Central memory CD4-positive, alpha-beta T cell (primary cell): ENCODE measurements at regions not wholly inside any gene's neighbourhood (a gene's known extent, or its start where the extent isn't known, plus 50 kb on each side); places are given as distances from the start of the nearest gene placed in this dataset.

Experiments
- DNase-seq: peaks from one replicate; pipeline ENCODE4 v3.0.0; 2022

DNA sequence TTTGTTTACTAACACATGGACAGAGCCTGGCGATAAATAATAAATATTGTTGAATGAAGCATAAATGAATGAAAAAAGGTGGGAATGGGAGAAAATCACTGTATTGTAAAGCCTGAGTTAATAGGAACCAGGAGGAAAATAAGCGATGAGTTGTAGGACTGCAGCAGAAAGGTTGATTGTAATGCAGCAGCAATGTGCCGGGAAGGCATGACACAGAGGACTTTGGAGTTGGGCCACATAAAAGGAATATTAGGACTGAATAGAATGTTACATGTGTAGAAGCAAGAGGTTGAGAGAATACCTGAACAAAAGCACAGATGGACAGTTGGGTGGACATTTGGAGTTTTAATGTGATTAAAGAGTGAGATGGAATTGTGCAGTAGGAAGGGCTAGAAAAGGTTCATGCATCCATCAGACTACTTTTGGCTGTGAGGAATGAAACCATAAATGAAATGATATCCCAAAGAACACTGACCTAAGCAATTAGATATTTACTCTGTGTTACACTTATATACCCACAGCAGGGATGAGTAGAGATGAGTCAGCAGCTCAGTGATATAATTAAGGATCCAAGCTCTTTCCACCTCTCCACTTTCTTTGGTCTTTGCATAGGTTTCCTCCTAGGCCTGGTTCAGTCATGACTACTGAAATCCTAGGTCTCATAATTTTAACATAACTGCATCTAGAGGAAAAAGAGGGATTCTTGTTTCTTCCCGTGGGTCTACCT, 55.4 kb downstream of the CCER1 start:
- no peak for DNase-seq

DNA sequence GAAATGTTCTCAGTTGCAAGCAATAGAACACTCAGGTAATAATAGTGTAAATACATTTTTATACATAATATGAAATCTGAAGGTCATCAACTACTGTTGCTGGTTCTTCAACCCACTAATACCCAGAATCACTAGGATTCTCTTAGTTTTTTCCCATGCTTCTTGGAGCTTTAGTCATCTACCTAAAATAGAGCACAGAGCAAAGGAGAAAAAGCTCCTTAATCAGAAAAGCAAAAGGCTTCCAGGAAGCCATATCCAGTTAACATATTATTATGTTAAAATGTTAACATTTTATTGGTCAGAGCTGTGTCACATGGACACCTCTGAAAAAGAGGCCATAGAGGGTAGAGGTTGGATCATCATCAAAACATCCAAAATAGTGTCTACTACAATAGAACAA, 57.0 kb downstream of the CCER1 start:
- DNase-seq, result no peak

DNA sequence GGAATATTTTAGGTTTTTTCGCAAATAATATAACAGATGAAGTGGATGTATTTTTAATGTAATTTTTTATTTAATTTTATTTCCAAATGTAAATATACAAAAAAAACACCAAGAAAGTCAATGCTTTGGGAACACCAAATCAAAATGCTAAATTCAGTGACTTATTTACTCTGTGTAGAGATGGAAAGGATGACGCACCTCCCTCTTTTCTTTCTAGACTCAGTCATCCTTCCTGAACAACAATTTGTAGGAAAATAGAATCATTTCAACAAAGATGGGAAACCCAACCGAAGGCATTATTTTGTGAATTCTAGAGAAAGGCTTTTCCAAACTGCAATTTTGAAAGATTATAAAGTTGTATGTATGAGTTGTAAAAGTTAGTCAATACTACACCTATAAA, 57.7 kb downstream of the CCER1 start:
- no peak for DNase-seq

DNA sequence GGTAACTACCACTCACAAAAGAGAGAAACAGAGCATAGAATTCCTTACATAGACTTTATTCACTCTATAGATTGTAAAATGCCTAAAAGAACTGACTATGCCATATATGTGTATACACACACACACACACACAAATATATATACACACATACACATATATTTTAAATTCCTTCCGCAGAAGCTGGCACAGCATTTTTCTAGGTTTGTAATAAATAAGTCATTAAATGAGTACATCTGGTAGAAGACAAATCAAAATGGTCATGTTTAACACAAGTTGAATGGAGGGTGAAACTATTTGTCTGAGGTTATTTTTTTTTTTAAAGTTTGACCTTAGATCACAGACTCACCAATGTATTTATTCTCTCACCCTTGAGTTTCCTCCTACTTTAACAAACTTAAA, 58.2 kb downstream of the CCER1 start:
- DNase-seq, result no peak

DNA sequence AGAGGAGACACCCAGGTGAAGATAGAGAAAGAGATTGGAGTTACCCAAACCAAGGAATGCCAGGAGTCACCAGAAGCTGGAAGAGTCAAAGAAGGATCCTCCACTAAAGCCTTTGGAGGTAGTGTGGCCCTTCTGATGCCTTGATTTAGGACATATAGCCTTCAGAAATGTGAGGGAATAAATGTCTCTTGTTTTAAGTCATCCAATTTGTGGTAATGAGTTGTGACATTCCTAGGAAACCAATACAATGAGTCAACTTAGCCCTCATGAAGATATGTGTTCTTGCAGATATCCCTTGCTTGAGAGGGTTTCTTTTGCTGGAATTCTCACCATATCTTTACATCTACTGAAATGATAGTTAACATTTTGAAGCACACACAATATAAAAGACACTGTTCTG, 58.8 kb downstream of the CCER1 start:
- no peak for DNase-seq

DNA sequence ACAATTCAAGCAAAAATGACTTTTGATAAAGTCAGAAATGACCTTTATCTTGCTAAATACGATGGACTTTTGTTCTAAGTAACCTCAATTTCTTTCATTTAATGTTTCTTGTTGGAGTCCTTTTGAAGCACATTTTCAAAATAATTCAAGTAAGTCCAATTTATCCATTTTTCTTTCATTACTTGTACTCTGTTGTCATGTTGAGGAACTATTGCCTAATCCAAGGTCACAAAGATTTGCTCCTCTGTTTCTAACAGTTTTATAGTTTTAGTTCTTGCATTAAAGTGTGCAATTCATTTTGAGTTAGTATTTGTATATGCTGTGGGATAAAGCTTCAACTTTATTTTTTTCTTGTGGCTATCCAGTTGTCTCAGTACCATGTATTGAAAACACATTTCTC, 66.7 kb downstream of the CCER1 start:
- DNase-seq, result no peak

DNA sequence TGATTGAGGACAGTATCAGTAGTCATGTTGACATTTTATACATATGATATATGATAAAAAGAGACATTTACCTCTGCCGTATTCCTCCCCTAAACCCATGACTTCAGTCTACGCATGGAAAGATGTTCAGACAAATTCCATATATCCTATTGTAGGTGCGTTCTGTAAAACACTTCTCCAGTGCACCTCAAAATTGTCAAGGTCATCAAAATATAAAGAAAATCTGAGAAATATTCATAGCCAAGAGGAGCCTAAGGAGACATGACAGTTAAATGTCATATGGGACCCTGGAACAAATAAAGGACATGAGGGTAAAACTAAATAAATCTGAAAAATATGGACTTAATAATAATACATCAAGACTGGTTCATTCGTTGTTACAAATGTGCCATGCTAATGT, 71.5 kb downstream of the CCER1 start:
- no peak for DNase-seq

DNA sequence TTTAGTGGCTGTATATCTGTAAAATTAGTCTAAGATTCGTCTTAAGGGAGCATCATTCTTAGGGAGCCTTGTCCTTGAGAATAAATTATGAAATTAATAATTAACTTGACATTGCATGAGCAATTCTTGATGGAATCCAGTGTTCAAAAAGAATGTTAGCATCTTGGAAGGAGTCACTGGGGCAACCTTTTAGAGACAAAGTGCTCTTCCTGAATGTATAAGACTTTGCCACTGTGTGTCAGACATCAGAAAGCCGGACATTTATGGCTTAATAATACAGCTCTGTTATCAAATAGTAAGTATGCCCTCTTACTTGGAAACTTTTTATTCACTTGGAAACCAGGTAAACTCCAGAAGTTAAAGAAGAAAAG, 83.3 kb downstream of the CCER1 start:
- DNase-seq, result no peak

DNA sequence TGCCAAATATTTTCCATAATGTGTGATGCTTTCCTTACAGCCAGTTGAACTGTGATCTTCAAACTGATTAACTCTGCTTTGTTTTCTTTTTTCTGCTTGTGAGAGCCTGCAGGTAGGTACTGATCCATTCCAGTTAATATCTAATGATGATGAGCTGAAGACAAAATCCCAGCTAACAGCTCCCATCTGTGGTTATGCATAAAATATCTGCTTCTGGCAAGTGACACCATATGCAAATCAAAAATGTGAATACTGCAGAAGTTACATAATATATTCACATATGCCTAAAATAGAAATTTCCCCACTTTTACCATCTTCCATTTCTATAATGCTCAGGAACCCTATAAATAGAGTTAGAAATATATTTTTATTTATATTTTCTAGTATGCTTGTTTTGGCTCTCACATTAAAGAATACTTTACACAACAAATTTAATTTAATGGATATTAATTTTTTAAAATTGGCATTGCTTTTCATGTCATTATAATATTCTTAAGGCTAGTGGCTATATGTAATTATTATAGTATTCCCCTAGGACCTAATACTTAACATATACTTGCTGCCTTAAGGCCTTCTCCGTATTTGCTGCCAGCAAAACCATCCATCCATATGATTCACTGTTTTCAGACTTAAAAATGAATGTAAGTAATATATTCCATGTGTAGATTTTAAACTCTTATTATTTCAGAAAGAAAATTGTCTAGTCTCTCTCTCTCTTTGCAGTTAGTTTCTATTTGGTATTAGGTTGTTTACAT, 83.8 kb downstream of the CCER1 start:
- DNase-seq, result no peak

DNA sequence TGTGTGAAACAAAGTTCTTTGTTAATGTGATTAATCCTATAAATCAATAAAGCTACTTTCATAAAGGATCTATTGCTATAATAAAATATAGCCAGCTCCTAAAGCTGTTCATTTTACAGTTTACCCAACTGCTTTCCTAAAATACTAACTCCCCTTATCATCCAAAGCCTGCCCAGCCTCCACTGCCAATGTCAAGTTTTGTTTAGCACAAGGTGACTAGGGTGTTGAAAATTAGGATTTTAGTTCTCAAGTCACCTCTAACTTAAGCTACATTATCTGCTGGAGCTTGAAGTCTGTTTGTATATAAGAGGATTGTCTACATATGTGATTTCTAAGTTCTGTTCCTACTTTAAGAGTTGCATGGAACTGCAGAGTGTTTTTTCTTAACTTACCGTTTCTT, 86.3 kb downstream of the CCER1 start:
- DNase-seq, result no peak

DNA sequence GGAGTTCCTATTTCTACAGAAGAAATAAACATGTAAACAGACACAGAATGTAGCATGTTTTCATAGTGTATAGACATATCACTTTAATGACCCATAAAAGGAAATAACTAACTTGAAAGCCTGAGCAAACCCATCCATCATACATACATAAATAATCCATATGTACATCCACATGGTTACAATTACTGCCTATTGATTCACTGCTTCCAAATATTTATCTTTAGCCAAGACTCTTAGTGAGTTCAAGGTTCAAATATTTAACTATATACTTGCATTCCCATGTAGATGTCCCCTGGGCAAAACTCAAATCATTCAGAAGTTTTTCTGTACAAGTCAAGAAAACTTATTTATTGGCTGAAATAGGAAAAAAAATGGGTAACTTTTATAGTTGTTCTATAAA, 95.4 kb downstream of the CCER1 start:
- DNase-seq, result no peak

DNA sequence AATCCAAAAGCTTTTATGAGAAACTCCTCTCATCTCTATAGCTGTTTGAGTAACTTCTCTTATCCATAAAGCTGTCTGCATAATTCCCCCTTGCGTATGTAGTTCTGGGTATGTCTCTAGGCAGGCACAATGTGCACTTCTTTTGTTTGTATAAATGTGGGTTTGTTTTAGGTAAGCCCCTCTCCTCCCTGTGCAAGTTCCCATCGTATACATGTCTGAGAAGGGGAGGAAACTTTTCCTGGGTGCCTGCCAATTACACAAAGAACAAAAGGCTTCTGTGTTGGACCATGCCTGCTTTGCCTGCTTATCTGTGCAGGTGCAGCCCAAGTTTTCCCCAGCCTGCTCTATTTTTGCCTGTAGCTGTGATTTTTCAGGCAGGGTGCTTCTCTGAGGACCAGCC, 96.7 kb downstream of the CCER1 start:
- DNase-seq, result no peak

DNA sequence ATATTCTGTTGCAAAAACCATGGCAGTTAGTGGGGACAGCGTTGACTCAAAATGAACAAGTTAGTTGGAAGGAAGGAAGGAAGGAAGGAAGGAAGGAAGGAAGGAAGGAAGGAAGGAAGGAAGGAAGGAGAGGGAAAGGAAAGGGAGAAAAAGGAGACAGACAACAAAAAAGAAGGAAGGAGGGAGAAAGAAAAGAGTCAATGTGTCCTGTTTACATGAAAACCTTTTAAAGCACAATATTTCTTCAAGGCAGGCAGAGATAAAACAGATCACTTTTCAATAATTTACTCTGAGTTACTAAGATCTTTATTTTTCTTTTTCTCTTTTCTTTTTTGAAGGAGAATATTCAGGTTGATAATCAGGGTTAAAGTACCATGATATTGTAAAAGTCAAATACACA, 99.4 kb downstream of the CCER1 start:
- DNase-seq, result no peak

DNA sequence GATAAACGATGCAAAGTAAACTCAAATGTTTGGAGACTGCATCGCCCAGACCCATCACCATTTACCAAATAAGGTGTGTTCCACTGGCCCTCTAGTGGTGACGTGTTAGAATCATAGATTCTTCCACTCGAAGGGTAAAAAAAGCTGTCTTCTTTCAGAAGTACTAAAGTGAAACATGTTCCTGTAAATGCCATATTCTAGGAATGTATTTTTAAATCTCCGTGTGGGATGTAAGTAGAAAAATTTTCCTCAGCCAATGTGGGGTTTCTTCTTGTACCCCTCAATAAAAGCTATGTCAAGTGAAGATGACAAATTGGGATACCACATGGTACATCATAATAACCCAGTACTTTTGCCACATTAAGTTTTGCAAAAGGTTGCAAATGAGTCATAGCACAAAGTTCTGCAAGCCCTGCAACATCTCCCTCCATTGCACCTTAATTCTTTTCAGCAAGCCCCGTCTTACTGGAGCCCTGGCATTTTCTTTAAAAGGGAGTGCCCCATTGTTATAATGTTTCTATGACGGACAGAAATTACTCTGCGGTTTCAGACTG, 100.8 kb downstream of the CCER1 start:
- no peak for DNase-seq

DNA sequence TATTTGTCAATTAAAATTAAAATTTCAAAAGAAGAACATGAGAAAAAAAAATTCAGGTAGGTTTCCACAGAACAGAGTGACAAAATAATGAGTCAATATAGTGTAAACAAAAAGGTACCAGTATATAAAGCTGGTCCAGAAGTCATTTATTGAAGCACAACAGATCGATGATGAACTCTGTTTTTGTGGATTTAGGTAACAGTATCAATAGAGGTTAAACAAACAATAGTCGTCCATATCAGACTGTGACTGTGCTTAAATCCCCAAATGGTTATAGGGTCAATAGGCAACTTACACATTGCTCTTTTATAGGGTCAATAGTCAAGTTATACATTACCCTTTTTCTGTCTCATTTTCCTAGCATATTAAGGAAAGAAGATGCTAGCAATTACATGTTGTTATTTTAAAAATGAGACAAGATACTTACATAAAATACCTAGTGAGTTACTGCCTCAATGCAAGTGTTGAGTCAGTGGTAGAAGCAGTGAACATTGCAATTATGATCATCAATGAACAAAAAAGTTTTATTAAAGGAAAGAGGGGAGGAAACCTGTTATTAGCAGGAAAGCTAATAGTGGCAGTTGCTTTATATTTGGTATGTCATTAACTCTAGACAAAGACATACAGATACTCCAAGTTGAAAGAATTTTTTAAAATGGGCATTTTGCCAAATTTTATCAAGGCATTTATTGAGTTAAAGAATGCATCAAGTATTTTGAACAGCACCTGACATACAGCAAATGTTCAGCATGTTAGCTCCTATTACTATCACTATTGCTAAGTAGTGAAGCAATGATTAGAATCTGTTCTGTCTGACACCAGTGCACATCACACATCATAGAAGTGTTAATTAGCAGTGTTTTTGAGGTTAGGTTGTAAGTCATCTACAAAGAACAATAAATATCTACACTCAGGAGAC, 102.9 kb downstream of the CCER1 start:
- DNase-seq, result no peak

DNA sequence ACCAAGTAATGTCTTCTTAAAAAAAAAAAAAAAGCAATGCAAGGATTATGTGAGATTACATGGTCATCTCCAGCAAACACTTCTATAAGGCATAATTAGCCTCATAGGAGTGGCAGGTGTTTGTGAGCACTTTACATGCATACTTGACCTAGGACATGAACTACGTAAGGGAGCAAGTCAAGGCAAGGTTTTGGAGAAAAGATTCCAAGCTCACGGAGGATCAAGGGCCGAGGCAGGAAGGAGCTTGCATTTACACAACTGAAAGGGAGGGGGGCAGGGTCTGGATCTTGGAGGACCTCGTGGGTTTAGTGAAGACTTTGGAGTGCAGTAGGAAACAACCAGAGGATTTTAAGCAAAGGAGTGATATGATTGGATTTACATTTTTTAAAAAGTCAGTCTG, 112.5 kb downstream of the CCER1 start:
- no peak for DNase-seq

DNA sequence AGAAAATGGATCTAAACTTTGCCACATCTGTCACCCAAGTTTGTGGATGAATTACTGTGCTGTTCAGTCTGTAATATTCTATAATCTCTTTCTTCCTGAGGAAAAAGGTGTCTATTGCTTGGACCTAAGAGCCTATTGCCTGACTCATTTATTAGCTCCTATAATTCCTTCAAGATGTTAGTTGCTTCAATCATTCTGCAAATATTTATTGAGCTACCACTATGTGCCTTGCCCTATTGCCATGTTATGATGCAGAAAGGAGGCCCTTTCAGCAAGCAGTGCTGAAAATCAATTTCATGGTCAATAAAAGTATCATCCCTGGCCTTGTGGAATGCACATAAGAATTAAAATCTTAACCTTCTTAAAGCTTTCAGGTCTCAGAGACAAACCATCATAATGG, 113.6 kb downstream of the CCER1 start:
- DNase-seq, result no peak

DNA sequence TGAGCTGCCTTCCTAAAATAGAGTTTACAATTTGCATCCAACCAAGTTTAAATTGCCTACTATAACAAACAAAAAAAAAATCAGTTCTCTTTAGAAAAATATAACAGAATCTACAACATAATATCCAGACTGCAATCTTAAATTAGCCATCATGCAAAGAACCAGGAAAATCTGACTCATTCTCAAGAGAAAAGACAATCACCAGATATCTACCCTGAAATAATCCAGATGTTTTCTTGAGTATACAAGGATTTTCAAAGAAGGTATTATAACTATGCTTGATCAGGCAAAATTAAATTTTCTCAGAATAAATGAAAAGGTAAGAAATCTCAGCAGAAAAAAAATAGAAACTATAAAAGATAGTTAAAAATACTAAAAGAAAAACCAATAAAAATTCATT, 115.6 kb downstream of the CCER1 start:
- no peak for DNase-seq

DNA sequence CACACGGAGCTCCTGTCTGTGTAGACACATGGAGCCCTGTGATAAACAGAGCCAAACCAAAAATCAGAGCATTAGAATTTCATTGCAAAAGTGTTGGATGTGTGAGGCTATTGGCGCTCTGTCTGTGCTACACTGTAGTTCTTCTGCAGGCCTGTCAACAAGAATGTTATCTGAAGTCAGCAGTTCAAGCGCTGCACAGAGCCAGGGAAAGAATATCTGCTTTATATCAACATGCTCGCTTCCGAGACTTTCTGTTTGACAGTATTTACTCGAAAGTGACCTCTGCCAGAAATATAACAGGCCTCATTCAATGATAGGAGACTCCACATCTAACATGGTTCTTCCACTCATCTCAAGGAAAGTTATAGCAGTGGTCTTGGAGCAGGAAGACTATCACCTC, 118.3 kb downstream of the CCER1 start:
- no peak for DNase-seq

DNA sequence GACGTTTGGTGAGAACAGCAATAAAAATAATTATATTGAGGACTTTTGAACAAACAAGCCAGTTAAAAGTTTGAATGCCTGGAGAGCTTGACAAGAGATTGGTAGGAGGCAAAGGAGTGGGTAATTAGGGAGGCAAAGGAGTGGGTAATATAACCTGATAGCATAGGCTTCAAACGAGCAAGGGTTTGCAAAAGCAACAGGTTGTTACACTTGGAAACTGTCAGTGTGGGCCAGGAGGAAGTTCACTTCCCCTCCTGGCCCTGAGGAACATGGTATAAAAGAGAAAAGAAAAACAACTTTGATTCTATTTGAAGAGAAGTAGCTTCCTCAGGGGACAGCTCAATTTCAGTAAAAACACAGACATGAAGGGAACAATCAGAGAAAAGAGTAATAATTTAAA, 121.7 kb downstream of the CCER1 start:
- no peak for DNase-seq

DNA sequence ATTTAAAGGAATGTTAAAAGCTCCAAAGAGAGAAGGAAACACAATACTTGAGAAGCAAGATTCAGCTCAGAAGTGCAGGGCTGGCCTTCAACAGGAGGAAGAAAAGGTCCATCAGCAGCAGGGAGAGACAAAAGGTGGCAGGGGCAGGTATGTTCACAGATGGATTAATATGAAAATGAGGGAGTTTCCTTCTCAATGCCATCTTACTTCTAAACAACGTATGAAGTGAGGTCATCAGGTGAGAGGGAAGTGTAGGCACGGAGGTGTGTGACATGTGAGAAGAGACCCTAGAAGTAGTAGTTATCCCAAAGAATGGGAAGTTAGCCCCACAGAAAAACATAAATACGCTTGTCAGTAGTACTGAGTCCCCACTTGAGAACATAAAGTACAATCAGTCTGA, 122.5 kb downstream of the CCER1 start:
- DNase-seq, result no peak

DNA sequence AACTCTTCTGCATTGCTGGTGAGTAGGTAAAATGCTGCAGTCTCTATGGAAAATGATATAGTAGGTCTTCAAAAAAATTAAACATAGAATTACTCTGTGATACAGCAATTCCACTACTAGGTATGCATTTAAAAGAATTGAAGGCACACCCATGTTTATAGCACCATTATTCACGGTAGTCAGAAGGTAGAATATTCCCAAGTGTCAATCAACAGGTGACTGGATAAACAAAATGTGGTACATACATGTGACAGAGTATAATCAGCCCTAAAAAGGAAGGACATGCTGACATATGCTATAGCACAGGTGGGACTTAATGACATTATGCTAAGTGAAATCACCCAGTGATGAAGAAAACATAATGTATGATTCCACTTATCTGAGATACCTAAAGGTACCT, 123.3 kb downstream of the CCER1 start:
- DNase-seq, result no peak

DNA sequence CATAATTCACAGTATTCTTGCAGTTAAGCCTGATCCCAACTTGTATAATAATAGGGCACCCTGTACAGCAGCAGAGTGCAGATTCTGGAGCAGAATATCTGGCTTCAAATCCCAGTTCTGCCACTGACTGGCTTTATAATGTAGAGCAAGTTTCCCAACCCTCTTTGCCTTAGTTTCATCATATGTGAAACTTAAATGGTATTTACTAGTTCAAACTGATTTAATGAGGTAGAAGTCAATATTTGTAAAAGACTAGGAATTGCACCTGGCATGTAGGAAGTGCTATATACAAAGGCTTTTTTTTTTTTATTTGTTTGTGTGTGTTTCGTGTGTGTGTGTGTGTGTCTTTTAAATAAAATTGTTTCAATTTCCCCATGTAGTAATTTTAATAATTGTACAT, 125.9 kb downstream of the CCER1 start:
- DNase-seq, result no peak
